ENCODE measurements at regions not wholly inside any gene's neighbourhood (a gene's known extent, or its start where the extent isn't known, plus 50 kb on each side); places are given as distances from the start of the nearest gene placed in this dataset.
A peak's percentile ranks its signal among the peaks of the same experiment; 100 is the strongest.

DNA sequence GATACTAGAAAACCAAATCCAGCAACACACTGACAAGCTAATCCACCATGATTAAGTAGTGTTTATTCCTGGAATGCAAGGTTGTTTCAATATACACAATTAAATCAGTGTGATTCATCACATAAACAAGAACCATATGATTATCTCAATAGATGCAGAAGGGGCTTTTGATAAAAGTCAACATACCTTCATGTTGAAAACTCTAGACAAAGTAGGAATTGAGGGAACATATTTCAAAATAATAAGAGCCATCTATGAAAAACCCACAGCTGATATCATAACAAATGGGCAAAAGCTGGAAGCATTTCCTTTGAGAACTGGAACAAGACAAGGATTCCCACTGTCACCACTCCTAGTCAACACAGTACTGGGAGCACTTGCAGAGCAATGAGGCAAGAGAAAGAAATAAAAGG, 213.6 kb upstream of the CSNK1A1L start:
- CTCF ChIA-PET: no interaction called here
- POLR2A ChIA-PET: no interaction called here

DNA sequence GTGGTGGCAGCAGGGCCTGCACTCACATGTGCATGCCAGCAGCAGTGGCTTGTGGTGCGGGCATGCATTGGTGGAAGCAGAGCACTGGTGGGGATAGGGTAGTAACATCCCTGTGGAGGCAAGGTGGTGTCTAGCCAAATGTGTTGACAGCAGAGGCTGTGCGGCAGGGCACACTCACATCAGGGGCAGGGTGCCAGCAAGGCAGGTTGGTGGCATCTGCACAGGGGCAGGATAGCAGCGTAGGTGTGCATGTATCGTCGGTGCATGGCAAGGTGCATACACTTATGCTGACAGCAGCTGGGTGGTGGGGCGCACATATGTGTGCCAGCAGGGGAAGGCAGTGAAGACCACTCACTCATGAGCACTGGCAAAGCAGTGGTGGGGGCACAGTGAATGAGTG, 211.5 kb upstream of the CSNK1A1L start:
- Histone ChIP-seq H3K27ac (ENCODE audit: extremely low read depth, low read depth, low read length) (no peak overlapping the region), H3K9me3 (ENCODE audit: control insufficient read depth, insufficient read depth, low read depth, low read length) (no peaks in the 10 kb centered on the region), H3K4me1 (ENCODE audit: control insufficient read depth, insufficient read depth, low read length) (no peaks in the 10 kb centered on the region), H3K36me3 (ENCODE audit: control insufficient read depth in 2 of 2, insufficient read depth in 1 of 2, low read length in 2 of 2) (no peaks in the 10 kb centered on the region), H3K4me3 (ENCODE audit: low read depth, low read length) (no peak overlapping the region)
- POLR2A ChIA-PET: no interaction called here
- TF ChIP-seq ZNF391 (tag by site-specific recombination; IDR thresholded peaks at IDR 0.05; ENCODE audit: borderline replicate concordance, low read depth) (no peak), ZNF558 (tag by site-specific recombination; IDR thresholded peaks at IDR 0.05) (no peak), BCL11A (tag by site-specific recombination; IDR thresholded peaks at IDR 0.05; ENCODE audit: low read depth) (no peak), ZBTB48 (tag by site-specific recombination; IDR thresholded peaks at IDR 0.05) (no peak), ZNF626 (tag by site-specific recombination; IDR thresholded peaks at IDR 0.05) (no peak), ZSCAN16 (tag by site-specific recombination; IDR thresholded peaks at IDR 0.05) (no peak), ZNF48 (tag by site-specific recombination; IDR thresholded peaks at IDR 0.05) (no peak), HOXC10 (CRISPR knock-in tag; IDR thresholded peaks at IDR 0.05) (no peak), SP2 (tag by site-specific recombination; IDR thresholded peaks at IDR 0.05) (no peak), ZNF830 (tag by site-specific recombination; IDR thresholded peaks at IDR 0.05; ENCODE audit: low read depth) (no peak), SP7 (tag by site-specific recombination; IDR thresholded peaks at IDR 0.05) (no peak), ZNF596 (tag by site-specific recombination; IDR thresholded peaks at IDR 0.05) (no peak), ZBTB1 (tag by site-specific recombination; IDR thresholded peaks at IDR 0.05) (no peak)
- CTCF ChIA-PET: no interaction called here

More for the DNA sequence above, 213.6 kb upstream of the CSNK1A1L start:
- no peaks in the 10 kb centered on the region for H3K4me1 ChIP-seq (ENCODE audit: control insufficient read depth, insufficient read depth, low read length)
- H3K9me3 ChIP-seq (ENCODE audit: control insufficient read depth, insufficient read depth, low read depth, low read length): no peaks in the 10 kb centered on the region
- no peak overlapping the region for H3K27ac ChIP-seq (ENCODE audit: extremely low read depth, low read depth, low read length)
- no peak overlapping the region for H3K4me3 ChIP-seq (ENCODE audit: low read depth, low read length)
- H3K36me3 ChIP-seq (ENCODE audit: control insufficient read depth in 2 of 2, insufficient read depth in 1 of 2, low read length in 2 of 2): no peaks in the 10 kb centered on the region
- TF ChIP-seq ZNF433 (tag by site-specific recombination; IDR thresholded peaks at IDR 0.05; ENCODE audit: low read depth): no peak
- TF ChIP-seq, protein P1, sequence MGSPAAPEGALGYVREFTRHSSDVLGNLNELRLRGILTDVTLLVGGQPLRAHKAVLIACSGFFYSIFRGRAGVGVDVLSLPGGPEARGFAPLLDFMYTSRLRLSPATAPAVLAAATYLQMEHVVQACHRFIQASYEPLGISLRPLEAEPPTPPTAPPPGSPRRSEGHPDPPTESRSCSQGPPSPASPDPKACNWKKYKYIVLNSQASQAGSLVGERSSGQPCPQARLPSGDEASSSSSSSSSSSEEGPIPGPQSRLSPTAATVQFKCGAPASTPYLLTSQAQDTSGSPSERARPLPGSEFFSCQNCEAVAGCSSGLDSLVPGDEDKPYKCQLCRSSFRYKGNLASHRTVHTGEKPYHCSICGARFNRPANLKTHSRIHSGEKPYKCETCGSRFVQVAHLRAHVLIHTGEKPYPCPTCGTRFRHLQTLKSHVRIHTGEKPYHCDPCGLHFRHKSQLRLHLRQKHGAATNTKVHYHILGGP (tag by site-specific recombination; IDR thresholded peaks at IDR 0.05): peak; percentile 78; the same call in 1 of the 2 replicates
- TF ChIP-seq ZNF184 (tag by site-specific recombination; IDR thresholded peaks at IDR 0.05): no peak

DNA sequence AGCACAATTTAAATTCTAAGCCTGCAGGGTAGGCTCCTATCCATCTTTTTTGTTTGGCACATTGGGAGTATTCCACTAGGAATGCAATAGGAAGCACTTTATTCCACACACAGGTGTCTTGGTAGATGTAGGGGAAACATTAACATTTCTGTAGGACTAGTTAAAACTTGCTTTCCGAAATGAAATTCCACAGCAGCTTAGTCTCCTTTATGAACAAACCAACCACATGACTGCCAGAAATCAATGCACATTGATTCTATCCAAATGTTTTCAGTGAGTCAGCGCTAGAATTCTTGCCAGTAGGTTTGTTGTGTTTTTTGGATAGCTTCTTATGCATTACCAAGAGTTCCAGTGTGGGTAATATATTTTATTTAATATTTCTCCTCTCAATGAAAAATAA, 207.9 kb upstream of the CSNK1A1L start:
- H3K4me3 ChIP-seq (ENCODE audit: low read depth, low read length): no peak overlapping the region
- POLR2A ChIA-PET: no interaction called here
- H3K9me3 ChIP-seq (ENCODE audit: control insufficient read depth, insufficient read depth, low read depth, low read length): no peaks in the 10 kb centered on the region
- TF ChIP-seq ZNF791 (tag by site-specific recombination; IDR thresholded peaks at IDR 0.05): no peak
- no peak for TF ChIP-seq FEZF1 (tag by site-specific recombination; IDR thresholded peaks at IDR 0.05)
- H3K36me3 ChIP-seq (ENCODE audit: control insufficient read depth in 2 of 2, insufficient read depth in 1 of 2, low read length in 2 of 2): no peaks in the 10 kb centered on the region
- no peaks in the 10 kb centered on the region for H3K4me1 ChIP-seq (ENCODE audit: control insufficient read depth, insufficient read depth, low read length)
- H3K27ac ChIP-seq (ENCODE audit: extremely low read depth, low read depth, low read length): no peak overlapping the region
- CTCF ChIA-PET: interaction anchor here (0.6 to 0.7 kb wide), 2 partner anchors 10 to 12 kb away, joined by 3 read pairs; no protein-coding TSS in a partner anchor

DNA sequence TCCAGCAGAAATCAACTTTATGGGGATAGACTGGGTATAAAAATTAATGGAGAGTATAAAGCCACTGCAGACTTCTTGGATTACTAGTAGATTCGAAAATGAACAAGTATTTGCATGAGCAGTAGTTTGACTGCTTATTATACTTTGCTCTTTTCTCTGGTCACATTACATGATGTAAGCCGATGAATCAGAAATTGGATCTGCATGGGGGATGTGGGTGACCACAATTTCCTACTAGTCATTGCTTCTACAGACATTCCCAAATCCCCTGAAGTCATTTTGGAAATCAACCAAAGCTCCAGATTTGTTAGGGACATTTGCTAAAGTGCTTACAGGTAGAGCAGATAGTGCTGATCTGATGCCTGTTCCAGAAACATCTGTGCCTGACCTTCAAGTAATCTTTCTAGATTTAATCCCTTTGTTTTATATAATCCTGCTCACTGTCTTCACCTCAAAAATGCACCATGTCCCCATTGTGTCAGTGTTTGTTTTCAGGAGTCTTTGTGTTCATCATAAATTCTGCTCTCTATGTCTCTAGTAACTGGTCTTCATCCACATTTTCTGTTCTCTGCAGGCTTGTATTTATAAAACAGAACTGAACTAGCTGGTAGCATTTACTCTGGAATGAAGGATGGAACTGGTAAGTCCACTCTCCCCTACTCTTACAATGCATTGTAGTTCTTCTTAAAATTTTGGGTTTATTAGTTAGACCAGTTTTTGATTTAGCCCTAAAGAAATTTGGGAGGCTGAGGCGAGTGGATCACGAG, 201.5 kb upstream of the CSNK1A1L start:
- no peaks in the 10 kb centered on the region for H3K9me3 ChIP-seq (ENCODE audit: control insufficient read depth, insufficient read depth, low read depth, low read length)
- ChIA-PET POLR2A (no interaction called here), CTCF (no interaction called here)
- H3K4me1 ChIP-seq (ENCODE audit: control insufficient read depth, insufficient read depth, low read length): no peaks in the 10 kb centered on the region
- H3K36me3 ChIP-seq (ENCODE audit: control insufficient read depth in 2 of 2, insufficient read depth in 1 of 2, low read length in 2 of 2): no peaks in the 10 kb centered on the region
- TF ChIP-seq, protein P2, sequence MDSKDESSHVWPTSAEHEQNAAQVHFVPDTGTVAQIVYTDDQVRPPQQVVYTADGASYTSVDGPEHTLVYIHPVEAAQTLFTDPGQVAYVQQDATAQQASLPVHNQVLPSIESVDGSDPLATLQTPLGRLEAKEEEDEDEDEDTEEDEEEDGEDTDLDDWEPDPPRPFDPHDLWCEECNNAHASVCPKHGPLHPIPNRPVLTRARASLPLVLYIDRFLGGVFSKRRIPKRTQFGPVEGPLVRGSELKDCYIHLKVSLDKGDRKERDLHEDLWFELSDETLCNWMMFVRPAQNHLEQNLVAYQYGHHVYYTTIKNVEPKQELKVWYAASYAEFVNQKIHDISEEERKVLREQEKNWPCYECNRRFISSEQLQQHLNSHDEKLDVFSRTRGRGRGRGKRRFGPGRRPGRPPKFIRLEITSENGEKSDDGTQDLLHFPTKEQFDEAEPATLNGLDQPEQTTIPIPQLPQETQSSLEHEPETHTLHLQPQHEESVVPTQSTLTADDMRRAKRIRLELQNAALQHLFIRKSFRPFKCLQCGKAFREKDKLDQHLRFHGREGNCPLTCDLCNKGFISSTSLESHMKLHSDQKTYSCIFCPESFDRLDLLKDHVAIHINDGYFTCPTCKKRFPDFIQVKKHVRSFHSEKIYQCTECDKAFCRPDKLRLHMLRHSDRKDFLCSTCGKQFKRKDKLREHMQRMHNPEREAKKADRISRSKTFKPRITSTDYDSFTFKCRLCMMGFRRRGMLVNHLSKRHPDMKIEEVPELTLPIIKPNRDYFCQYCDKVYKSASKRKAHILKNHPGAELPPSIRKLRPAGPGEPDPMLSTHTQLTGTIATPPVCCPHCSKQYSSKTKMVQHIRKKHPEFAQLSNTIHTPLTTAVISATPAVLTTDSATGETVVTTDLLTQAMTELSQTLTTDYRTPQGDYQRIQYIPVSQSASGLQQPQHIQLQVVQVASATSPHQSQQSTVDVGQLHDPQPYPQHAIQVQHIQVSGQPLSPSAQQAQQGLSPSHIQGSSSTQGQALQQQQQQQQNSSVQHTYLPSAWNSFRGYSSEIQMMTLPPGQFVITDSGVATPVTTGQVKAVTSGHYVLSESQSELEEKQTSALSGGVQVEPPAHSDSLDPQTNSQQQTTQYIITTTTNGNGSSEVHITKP (tag by site-specific recombination; IDR thresholded peaks at IDR 0.05): no peak
- TF ChIP-seq ZNF24 (tag by site-specific recombination; IDR thresholded peaks at IDR 0.05) (no peak), KLF8 (tag by site-specific recombination; IDR thresholded peaks at IDR 0.05) (no peak), MZF1 (tag by site-specific recombination; IDR thresholded peaks at IDR 0.05; ENCODE audit: borderline replicate concordance) (peak; percentile 32; the same call in 1 of the 2 replicates), FEZF1 (tag by site-specific recombination; IDR thresholded peaks at IDR 0.05) (peak; percentile 87), BCL11B (tag by site-specific recombination; IDR thresholded peaks at IDR 0.05; ENCODE audit: low read depth) (no peak)
- no peak overlapping the region for H3K27ac ChIP-seq (ENCODE audit: extremely low read depth, low read depth, low read length)
- H3K4me3 ChIP-seq (ENCODE audit: low read depth, low read length): no peak overlapping the region

Measured in HEK293 (cell line).